AG04450 (cell line): ENCODE measurements at regions not wholly inside any gene's neighbourhood (a gene's known extent, or its start where the extent isn't known, plus 50 kb on each side); places are given as distances from the start of the nearest gene placed in this dataset.

Source experiments
- CTCF ChIA-PET: fragments of 300-600, 350-600 bp; formaldehyde crosslinking; extraction: SDS; loops from one replicate; lab custom pipeline; 2022; ENCODE audit warnings: antibody characterized with exemption, inconsistent platforms; lab: Charles Lee
- POLR2A ChIA-PET: fragments of 350-600 bp; formaldehyde crosslinking; extraction: SDS; loops from one replicate; lab custom pipeline; 2021; ENCODE audit warnings: antibody characterized with exemption, inconsistent platforms; lab: Yijun Ruan, JAX
- DNase-seq: peaks from one replicate; pipeline ENCODE4 v3.0.0-alpha.2; 2011; ENCODE audit warnings: low read depth, low spot score
- H3K27ac ChIP-seq: one replicate; pipeline ENCODE4 v1.5.1; 2012; ENCODE audit warnings: low read depth, low read length, control low read depth
- H3K27me3 ChIP-seq: one replicate; pipeline ENCODE4 v1.6.0; 2012; ENCODE audit warnings: low read length; ENCODE audit not compliant: control insufficient read depth, insufficient read depth
- H3K4me3 ChIP-seq: 2 replicates; pipeline ENCODE4 v1.5.1; 2011; ENCODE audit warnings: mild to moderate bottlenecking, low read depth, low read length, control low read depth
- H3K9me3 ChIP-seq: 2 replicates; pipeline ENCODE4 v1.5.1; 2012; ENCODE audit warnings: low read length; ENCODE audit not compliant: control insufficient read depth, insufficient read depth
- CTCF ChIP-seq: IDR thresholded peaks from 2 replicates; pipeline ENCODE4 v1.5.1; 2011; ENCODE audit warnings: low read depth, low read length, control low read depth, inconsistent platforms

GRCh38 chr7:73976761-73977618 lies 51.0 kb upstream of the ELN start:
- H3K9me3 ChIP-seq, result no peaks in the 10 kb centered on the region; the same call in 1 of the 2 replicates
- CTCF ChIA-PET, result no interaction called here
- POLR2A ChIA-PET, result no interaction called here
- peaks cover 12% of the 10 kb centered on the region for H3K27me3 ChIP-seq
- DNase-seq, result no peak
- TF ChIP-seq CTCF, result no peak
- H3K27ac ChIP-seq, result no peak overlapping the region
- H3K4me3 ChIP-seq, result no peak overlapping the region

- Histone ChIP-seq H3K27me3 (peaks cover 13% of the 10 kb centered on the region), H3K27ac (no peak overlapping the region), H3K4me3 (no peak overlapping the region), H3K9me3 (no peaks in the 10 kb centered on the region; the same call in 1 of the 2 replicates)
- DNase-seq, result no peak
- TF ChIP-seq CTCF, result no peak
- ChIA-PET POLR2A (no interaction called here), CTCF (interaction anchor here (1.5 kb wide), 1 partner anchor 115 kb away, joined by 3 read pairs; no protein-coding TSS in a partner anchor)
These were observed 50.1 kb upstream of the ELN start for GRCh38 chr7:73977619-73978618.
